HL-60 (cell line): ENCODE measurements at regions not wholly inside any gene's neighbourhood (a gene's known extent, or its start where the extent isn't known, plus 50 kb on each side); places are given as distances from the start of the nearest gene placed in this dataset.
"Not testable (repeated sequence)": the region's sequence is repeated elsewhere in the genome, so short reads cannot be mapped to it uniquely, and the experiment has no call there.

Experiments
- DNase-seq, 2 experiments: peaks; one replicate each; pipeline ENCODE4 v3.0.0-alpha.2; 2010 to 2020; ENCODE audit warnings: low read depth in 1 of 2, low spot score in 1 of 2
- H3K27ac ChIP-seq: fragments of 250-450 bp; sonication (Bioruptor Pico); replicated peaks from 2 replicates; pipeline ENCODE4 v1.5.1; 2020; ENCODE audit warnings: mild to moderate bottlenecking, moderate library complexity
- H3K27me3 ChIP-seq: fragments of 250-450 bp; sonication (Bioruptor Pico); 2 replicates; pipeline ENCODE4 v1.5.1; 2021; ENCODE audit warnings: mild to moderate bottlenecking, moderate library complexity; ENCODE audit not compliant: insufficient read depth, poor library complexity, severe bottlenecking
- H3K4me3 ChIP-seq: replicated peaks from 2 replicates; pipeline ENCODE4 v1.5.1; 2011; ENCODE audit warnings: mild to moderate bottlenecking, control low read depth, low read length; ENCODE audit not compliant: insufficient read depth
- GABPA ChIP-seq: IDR thresholded peaks from 2 replicates; pipeline ENCODE4 v1.6.1; 2012; ENCODE audit warnings: low read depth
- POLR2AphosphoS5 ChIP-seq: IDR thresholded peaks from 2 replicates; pipeline ENCODE4 v1.6.1; 2012; ENCODE audit warnings: low read depth
- SPI1 ChIP-seq: IDR thresholded peaks from 2 replicates; pipeline ENCODE4 v1.6.1; 2012; ENCODE audit warnings: low read depth, mild to moderate bottlenecking, borderline replicate concordance
- TF ChIP-seq, protein P1 (sequence below): IDR thresholded peaks from one replicate; pipeline ENCODE4 v1.5.1; 2011; ENCODE audit warnings: low read length, control low read depth, inconsistent platforms; ENCODE audit not compliant: insufficient read depth
- TF ChIP-seq, protein P2 (sequence below): IDR thresholded peaks from 2 replicates; pipeline ENCODE4 v1.6.1; 2012; ENCODE audit warnings: low read depth; ENCODE audit not compliant: insufficient replicate concordance

DNA sequence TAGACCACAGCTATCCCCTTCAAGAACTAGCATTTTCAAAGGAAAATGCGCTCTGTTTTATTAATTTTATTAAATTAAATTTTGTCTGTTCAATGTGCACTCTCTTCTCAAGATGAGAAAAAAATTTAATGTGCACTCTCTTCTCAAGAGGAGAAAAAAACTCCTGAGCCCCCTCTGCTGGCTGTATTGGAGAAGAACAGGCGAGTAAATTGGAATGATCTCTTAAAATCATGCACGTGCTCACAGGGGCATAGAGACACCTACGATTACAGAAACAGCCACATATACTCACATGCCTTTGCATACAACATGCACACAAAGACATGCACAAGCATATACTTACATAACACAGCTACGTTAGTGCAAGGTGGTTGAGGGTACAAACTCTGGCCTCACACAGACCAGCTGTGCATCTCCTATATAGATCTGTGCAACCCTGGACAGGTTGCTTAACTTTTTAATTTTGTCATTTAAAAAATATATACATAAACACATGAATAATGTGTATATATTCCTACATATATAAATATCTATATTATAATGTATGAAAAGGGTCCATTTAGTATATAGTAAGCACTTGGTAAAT lies 176.2 kb upstream of the CXorf66 start:
- Histone ChIP-seq H3K27me3 (no peaks in the 10 kb centered on the region), H3K27ac (no peak overlapping the region), H3K4me3 (no peak overlapping the region)
- peak; percentile 6 to 30 for DNase-seq
- TF ChIP-seq GABPA (no peak), SPI1 (no peak), POLR2AphosphoS5 (no peak)
- TF ChIP-seq, protein P1, sequence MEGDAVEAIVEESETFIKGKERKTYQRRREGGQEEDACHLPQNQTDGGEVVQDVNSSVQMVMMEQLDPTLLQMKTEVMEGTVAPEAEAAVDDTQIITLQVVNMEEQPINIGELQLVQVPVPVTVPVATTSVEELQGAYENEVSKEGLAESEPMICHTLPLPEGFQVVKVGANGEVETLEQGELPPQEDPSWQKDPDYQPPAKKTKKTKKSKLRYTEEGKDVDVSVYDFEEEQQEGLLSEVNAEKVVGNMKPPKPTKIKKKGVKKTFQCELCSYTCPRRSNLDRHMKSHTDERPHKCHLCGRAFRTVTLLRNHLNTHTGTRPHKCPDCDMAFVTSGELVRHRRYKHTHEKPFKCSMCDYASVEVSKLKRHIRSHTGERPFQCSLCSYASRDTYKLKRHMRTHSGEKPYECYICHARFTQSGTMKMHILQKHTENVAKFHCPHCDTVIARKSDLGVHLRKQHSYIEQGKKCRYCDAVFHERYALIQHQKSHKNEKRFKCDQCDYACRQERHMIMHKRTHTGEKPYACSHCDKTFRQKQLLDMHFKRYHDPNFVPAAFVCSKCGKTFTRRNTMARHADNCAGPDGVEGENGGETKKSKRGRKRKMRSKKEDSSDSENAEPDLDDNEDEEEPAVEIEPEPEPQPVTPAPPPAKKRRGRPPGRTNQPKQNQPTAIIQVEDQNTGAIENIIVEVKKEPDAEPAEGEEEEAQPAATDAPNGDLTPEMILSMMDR: peak; percentile 1

DNA sequence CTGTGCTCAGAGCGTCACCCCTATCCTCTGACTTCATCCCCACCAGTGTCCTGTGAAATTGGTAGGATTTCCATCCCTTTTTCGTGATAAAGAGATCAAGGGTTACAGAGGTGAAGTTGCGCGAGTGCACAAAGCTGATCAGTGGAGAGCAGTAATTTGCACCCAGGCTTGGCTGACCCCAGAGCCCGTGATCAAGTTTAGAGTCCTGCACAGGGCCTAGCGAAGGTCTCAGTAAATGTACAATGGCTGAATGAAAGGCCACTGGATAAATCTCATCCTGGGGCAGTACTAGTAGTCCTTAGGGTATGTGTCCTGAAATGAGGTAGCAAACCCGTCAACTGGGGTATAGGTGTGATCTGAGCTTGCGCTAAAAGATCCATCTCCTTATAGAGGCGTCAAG lies 173.2 kb upstream of the CXorf66 start:
- H3K27ac ChIP-seq, H3K27me3 ChIP-seq, DNase-seq, H3K4me3 ChIP-seq: not testable (repeated sequence)

DNA sequence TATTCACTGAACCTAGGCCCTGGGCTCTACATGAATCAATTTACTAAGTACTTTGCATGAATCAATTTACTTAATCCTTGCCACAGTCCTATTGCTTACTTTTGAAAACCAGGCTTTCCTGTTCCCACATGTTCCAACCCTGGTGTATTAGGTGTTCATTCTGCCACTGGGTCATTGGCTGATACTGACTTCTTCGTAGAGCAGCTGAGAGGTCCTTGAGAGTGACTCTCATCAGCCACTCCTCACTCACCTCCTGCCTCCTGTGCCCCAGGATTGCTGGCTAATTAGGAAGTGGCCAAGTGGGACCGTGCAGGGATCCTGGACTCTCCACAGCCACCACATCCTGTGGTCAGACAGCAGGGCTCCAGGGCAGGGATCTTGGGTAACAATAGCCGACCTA lies 172.7 kb upstream of the CXorf66 start:
- H3K27ac ChIP-seq, H3K4me3 ChIP-seq, H3K27me3 ChIP-seq, DNase-seq: not testable (repeated sequence)

DNA sequence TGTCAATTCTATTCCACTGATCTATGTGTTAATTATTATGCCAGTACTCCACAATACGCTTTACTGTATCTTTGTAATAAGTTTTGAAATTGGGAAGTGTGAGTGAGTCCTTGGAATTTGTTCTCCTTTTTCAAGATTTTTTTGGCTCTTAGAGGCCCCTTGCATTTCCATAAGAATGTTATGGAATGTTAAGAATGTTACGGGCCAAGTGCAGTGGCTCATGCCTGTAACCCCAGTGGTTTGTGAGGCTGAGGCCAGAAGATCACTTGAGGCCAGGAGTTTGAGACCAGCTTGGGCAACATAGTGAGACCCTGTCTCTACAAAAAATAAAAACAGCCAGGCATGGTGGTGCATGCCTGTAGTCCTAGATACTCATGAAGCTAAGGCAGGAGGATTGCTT lies 167.6 kb upstream of the CXorf66 start:
- no peak overlapping the region for H3K27ac ChIP-seq
- H3K27me3 ChIP-seq: no peaks in the 10 kb centered on the region
- no peak for DNase-seq
- no peak for TF ChIP-seq POLR2AphosphoS5
- no peak for TF ChIP-seq SPI1
- TF ChIP-seq, protein P1: no peak
- TF ChIP-seq GABPA: no peak
- TF ChIP-seq, protein P2, sequence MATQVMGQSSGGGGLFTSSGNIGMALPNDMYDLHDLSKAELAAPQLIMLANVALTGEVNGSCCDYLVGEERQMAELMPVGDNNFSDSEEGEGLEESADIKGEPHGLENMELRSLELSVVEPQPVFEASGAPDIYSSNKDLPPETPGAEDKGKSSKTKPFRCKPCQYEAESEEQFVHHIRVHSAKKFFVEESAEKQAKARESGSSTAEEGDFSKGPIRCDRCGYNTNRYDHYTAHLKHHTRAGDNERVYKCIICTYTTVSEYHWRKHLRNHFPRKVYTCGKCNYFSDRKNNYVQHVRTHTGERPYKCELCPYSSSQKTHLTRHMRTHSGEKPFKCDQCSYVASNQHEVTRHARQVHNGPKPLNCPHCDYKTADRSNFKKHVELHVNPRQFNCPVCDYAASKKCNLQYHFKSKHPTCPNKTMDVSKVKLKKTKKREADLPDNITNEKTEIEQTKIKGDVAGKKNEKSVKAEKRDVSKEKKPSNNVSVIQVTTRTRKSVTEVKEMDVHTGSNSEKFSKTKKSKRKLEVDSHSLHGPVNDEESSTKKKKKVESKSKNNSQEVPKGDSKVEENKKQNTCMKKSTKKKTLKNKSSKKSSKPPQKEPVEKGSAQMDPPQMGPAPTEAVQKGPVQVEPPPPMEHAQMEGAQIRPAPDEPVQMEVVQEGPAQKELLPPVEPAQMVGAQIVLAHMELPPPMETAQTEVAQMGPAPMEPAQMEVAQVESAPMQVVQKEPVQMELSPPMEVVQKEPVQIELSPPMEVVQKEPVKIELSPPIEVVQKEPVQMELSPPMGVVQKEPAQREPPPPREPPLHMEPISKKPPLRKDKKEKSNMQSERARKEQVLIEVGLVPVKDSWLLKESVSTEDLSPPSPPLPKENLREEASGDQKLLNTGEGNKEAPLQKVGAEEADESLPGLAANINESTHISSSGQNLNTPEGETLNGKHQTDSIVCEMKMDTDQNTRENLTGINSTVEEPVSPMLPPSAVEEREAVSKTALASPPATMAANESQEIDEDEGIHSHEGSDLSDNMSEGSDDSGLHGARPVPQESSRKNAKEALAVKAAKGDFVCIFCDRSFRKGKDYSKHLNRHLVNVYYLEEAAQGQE: no peak
- H3K4me3 ChIP-seq: no peak overlapping the region

DNA sequence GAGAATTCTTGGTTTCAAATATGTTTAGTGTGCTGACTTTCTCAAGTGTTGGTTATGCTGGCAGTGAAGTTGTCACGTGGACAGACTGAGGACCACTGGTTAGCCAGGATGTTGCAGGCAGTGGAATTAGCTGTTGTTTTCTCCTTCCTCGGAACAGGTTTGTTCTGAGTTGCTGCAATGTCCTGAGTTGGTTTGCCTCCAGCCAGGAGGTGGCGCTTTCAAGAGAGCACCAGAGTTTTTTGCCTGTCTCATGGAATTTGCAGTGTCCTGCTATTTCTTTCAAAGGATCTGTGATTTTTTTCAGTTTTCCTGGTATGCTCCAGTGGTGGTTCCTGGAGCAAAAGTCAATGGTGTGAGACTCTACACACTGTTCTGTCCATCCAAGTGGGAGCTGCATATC lies 158.1 kb upstream of the CXorf66 start:
- TF ChIP-seq GABPA (no peak), SPI1 (no peak), POLR2AphosphoS5 (no peak)
- TF ChIP-seq, protein P1: no peak
- TF ChIP-seq, protein P2: no peak
- Histone ChIP-seq H3K27ac (no peak overlapping the region), H3K27me3 (no peaks in the 10 kb centered on the region), H3K4me3 (no peak overlapping the region)
- DNase-seq: no peak

DNA sequence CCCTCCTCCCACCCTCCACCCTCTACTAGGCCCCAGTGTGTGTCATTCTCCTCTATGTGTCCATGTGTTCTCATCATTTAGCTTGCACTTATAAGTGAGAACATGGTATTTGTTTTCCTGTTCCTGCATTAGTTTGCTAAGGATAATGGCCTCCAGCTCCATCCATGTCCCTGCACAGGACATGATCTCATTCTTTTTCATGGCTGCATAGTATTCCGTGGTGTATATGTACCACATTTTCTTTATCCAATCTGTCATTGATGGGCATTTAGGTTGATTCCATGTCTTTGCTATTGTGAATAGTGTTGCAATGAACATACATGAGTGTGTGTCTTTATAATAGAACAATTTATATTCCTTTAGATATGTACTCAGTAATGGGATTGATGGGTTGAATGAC lies 148.7 kb upstream of the CXorf66 start:
- DNase-seq, H3K27me3 ChIP-seq, H3K4me3 ChIP-seq, H3K27ac ChIP-seq: not testable (repeated sequence)
